Keratinocyte (primary cell): ENCODE measurements at regions not wholly inside any gene's neighbourhood (a gene's known extent, or its start where the extent isn't known, plus 50 kb on each side); places are given as distances from the start of the nearest gene placed in this dataset.
A peak's percentile ranks its signal among the peaks of the same experiment; 100 is the strongest.

ENCODE experiments used
- DNase-seq: peaks from one replicate; pipeline ENCODE4 v3.0.0-alpha.2; 2011; ENCODE audit warnings: low read depth, missing footprints, low spot score
- FAIRE-seq: peaks from 2 replicates; lab custom pipeline; 2011; peaks lifted over from hg19 to GRCh38; lab: Jason Lieb, UNC
- H2AFZ ChIP-seq: 2 replicates; pipeline ENCODE4 v1.6.0; 2012; ENCODE audit warnings: low read length, control low read depth, inconsistent platforms; ENCODE audit not compliant: control insufficient read depth
- H3K27ac ChIP-seq: 2 replicates; pipeline ENCODE4 v1.5.1; 2011; ENCODE audit warnings: low read length; ENCODE audit not compliant: control insufficient read depth, insufficient read depth
- H3K27me3 ChIP-seq: 3 replicates; pipeline ENCODE4 v1.6.0; 2011; ENCODE audit warnings: low read length; ENCODE audit not compliant: control insufficient read depth, insufficient read depth; ENCODE audit errors: extremely low read depth
- H3K36me3 ChIP-seq, 2 experiments: 2 replicates in 1 of 2; 3 replicates in 1 of 2; pipeline ENCODE4 v1.5.1; 2011; ENCODE audit warnings: low read length in 2 of 2, mild to moderate bottlenecking in 1 of 2; ENCODE audit not compliant: control insufficient read depth in 2 of 2, insufficient read depth in 2 of 2; ENCODE audit errors: extremely low read depth in 1 of 2
- H3K4me1 ChIP-seq: 3 replicates; pipeline ENCODE4 v1.5.1; 2011; ENCODE audit warnings: low read length; ENCODE audit not compliant: control insufficient read depth, insufficient read depth; ENCODE audit errors: extremely low read depth
- H3K4me2 ChIP-seq: 3 replicates; pipeline ENCODE4 v1.6.0; 2011; ENCODE audit warnings: low read depth, low read length; ENCODE audit not compliant: control insufficient read depth, insufficient read depth; ENCODE audit errors: extremely low read depth
- H3K4me3 ChIP-seq, 3 experiments: fragments of 200-600 bp in 1 of 3; sonication (generic) in 1 of 3; 2 replicates in 2 of 3; 3 replicates in 1 of 3; pipeline ENCODE4 v1.5.1; 2011 to 2016; ENCODE audit warnings: low read length in 3 of 3, mild to moderate bottlenecking in 3 of 3, control low read depth in 2 of 3, inconsistent platforms in 1 of 3, low read depth in 1 of 3, mixed read lengths in 1 of 3, mixed run types in 1 of 3, moderate library complexity in 1 of 3; ENCODE audit not compliant: control insufficient read depth in 2 of 3, insufficient read depth in 2 of 3; ENCODE audit errors: extremely low read depth in 1 of 3
- H3K79me2 ChIP-seq: 2 replicates; pipeline ENCODE4 v1.6.0; 2012; ENCODE audit warnings: low read length; ENCODE audit not compliant: control insufficient read depth, insufficient read depth
- H3K9ac ChIP-seq: 3 replicates; pipeline ENCODE4 v1.6.0; 2011; ENCODE audit warnings: low read length; ENCODE audit not compliant: control insufficient read depth, insufficient read depth; ENCODE audit errors: extremely low read depth
- H3K9me1 ChIP-seq: 3 replicates; pipeline ENCODE4 v1.6.0; 2011; ENCODE audit warnings: low read length; ENCODE audit not compliant: control insufficient read depth, insufficient read depth; ENCODE audit errors: extremely low read depth
- H3K9me3 ChIP-seq: 2 replicates; pipeline ENCODE4 v1.5.1; 2012; ENCODE audit warnings: low read depth, low read length; ENCODE audit not compliant: control insufficient read depth
- H4K20me1 ChIP-seq: 3 replicates; pipeline ENCODE4 v1.6.0; 2011; ENCODE audit warnings: low read length; ENCODE audit not compliant: control insufficient read depth, insufficient read depth; ENCODE audit errors: extremely low read depth
- EZH2 ChIP-seq: IDR thresholded peaks from one replicate; pipeline ENCODE4 v1.6.1; 2012; ENCODE audit warnings: inconsistent platforms, mild to moderate bottlenecking, low read length, moderate library complexity
- dilution Hi-C: fragments of 300-500 bp; cut with MboI; formaldehyde crosslinking; loops from one replicate; pipeline ENCODE4 v1.7.0; 2020; ENCODE audit warnings: low sequenced_read_pairs; ENCODE audit not compliant: extremely low pct_ligation_motif_present
- TF ChIP-seq, protein P1 (sequence below), 3 experiments: IDR thresholded peaks in 1 of 3; conservative IDR thresholded peaks in 1 of 3; optimal IDR thresholded peaks in 1 of 3; 2 replicates in 2 of 3; 3 replicates in 1 of 3; pipeline versions ENCODE3 to v1.5.1; 2011; ENCODE audit warnings: low read length in 3 of 3, mild to moderate bottlenecking in 3 of 3, moderate library complexity in 2 of 3, control low read depth in 1 of 3, inconsistent platforms in 1 of 3; ENCODE audit not compliant: insufficient read depth in 2 of 3; ENCODE audit errors: extremely low read depth in 1 of 3

- peak; percentile 49 for FAIRE-seq
- Histone ChIP-seq H3K9me3 (peaks cover 8% of the 10 kb centered on the region), H2AFZ (no peak overlapping the region), H3K27me3 (no peaks in the 10 kb centered on the region), H3K27ac (no peak overlapping the region), H4K20me1 (no peaks in the 10 kb centered on the region), H3K4me2 (no peak overlapping the region), H3K79me2 (no peaks in the 10 kb centered on the region), H3K36me3 (no peaks in the 10 kb centered on the region), H3K4me1 (no peaks in the 10 kb centered on the region), H3K4me3 (no peak overlapping the region), H3K9me1 (no peaks in the 10 kb centered on the region), H3K9ac (no peak overlapping the region)
- TF ChIP-seq, protein P1, sequence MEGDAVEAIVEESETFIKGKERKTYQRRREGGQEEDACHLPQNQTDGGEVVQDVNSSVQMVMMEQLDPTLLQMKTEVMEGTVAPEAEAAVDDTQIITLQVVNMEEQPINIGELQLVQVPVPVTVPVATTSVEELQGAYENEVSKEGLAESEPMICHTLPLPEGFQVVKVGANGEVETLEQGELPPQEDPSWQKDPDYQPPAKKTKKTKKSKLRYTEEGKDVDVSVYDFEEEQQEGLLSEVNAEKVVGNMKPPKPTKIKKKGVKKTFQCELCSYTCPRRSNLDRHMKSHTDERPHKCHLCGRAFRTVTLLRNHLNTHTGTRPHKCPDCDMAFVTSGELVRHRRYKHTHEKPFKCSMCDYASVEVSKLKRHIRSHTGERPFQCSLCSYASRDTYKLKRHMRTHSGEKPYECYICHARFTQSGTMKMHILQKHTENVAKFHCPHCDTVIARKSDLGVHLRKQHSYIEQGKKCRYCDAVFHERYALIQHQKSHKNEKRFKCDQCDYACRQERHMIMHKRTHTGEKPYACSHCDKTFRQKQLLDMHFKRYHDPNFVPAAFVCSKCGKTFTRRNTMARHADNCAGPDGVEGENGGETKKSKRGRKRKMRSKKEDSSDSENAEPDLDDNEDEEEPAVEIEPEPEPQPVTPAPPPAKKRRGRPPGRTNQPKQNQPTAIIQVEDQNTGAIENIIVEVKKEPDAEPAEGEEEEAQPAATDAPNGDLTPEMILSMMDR (optimal IDR thresholded peaks at IDR 0.05 in 1 of 3, IDR thresholded peaks at IDR 0.05 in 1 of 3, conservative IDR thresholded peaks at IDR 0.05 in 1 of 3; ENCODE audit: extremely low read depth in 1 of 3, insufficient read depth in 2 of 3, low read length in 3 of 3) = no peak
- dilution Hi-C loops = no loop called here
- DNase-seq = no peak
Measured at GRCh38 chr6:147043994-147044477, 160.2 kb upstream of the STXBP5 start.

GRCh38 chr6:147046141-147046877, 157.9 kb upstream of the STXBP5 start:
- dilution Hi-C loops = no loop called here
- no peak for FAIRE-seq
- H2AFZ ChIP-seq = no peak overlapping the region

More at GRCh38 chr6:147046141-147046877, 157.9 kb upstream of the STXBP5 start:
- Histone ChIP-seq H4K20me1 (no peaks in the 10 kb centered on the region), H3K4me2 (no peak overlapping the region), H3K9me1 (no peaks in the 10 kb centered on the region), H3K4me3 (no peak overlapping the region), H3K27me3 (no peaks in the 10 kb centered on the region), H3K36me3 (no peaks in the 10 kb centered on the region), H3K27ac (no peak overlapping the region), H3K9me3 (peaks cover 8% of the 10 kb centered on the region), H3K9ac (no peak overlapping the region), H3K79me2 (no peaks in the 10 kb centered on the region), H3K4me1 (no peaks in the 10 kb centered on the region)
- DNase-seq = no peak
- TF ChIP-seq, protein P1 (optimal IDR thresholded peaks at IDR 0.05 in 1 of 3, IDR thresholded peaks at IDR 0.05 in 1 of 3, conservative IDR thresholded peaks at IDR 0.05 in 1 of 3; ENCODE audit: extremely low read depth in 1 of 3, insufficient read depth in 2 of 3, low read length in 3 of 3) = no peak
- TF ChIP-seq EZH2 = no peak
